GM12875 (cell line): ENCODE measurements at regions not wholly inside any gene's neighbourhood (a gene's known extent, or its start where the extent isn't known, plus 50 kb on each side); places are given as distances from the start of the nearest gene placed in this dataset.
"Not testable (repeated sequence)": the region's sequence is repeated elsewhere in the genome, so short reads cannot be mapped to it uniquely, and the experiment has no call there.

Experiments used
- H3K4me3 ChIP-seq: one replicate; pipeline ENCODE4 v1.5.1; 2011; ENCODE audit warnings: low read depth, low read length, control low read depth
- CTCF ChIP-seq: IDR thresholded peaks from 2 replicates; pipeline ENCODE4 v1.5.1; 2011; ENCODE audit warnings: low read depth, mild to moderate bottlenecking, control low read depth, inconsistent platforms, low read length, moderate library complexity, borderline replicate concordance; ENCODE audit not compliant: insufficient read depth

- no peak for TF ChIP-seq CTCF
- H3K4me3 ChIP-seq, result no peak overlapping the region
Observed at GRCh38 chr2:241984271-241984655, 114.7 kb downstream of the RTP5 start.

- no peak for TF ChIP-seq CTCF
- no peak overlapping the region for H3K4me3 ChIP-seq
Observed at GRCh38 chr2:241984658-241985057, 115.1 kb downstream of the RTP5 start.

GRCh38 chr2:241985161-241985985 is 115.8 kb downstream of the RTP5 start:
- not testable (repeated sequence) for H3K4me3 ChIP-seq

- no peak overlapping the region for H3K4me3 ChIP-seq
- TF ChIP-seq CTCF, result no peak
Observed at GRCh38 chr2:241985986-241986329, 116.4 kb downstream of the RTP5 start.

- H3K4me3 ChIP-seq, result no peak overlapping the region
- TF ChIP-seq CTCF, result no peak
Observed at GRCh38 chr2:241986836-241987641, 117.5 kb downstream of the RTP5 start.

- H3K4me3 ChIP-seq, result no peak overlapping the region
- no peak for TF ChIP-seq CTCF
Observed at GRCh38 chr2:241987726-241988125, 118.2 kb downstream of the RTP5 start.

- no peak overlapping the region for H3K4me3 ChIP-seq
- TF ChIP-seq CTCF, result no peak
Observed at GRCh38 chr2:241988146-241988545, 118.6 kb downstream of the RTP5 start.
